LHCN-M2 (cell line): ENCODE measurements at regions not wholly inside any gene's neighbourhood (a gene's known extent, or its start where the extent isn't known, plus 50 kb on each side); places are given as distances from the start of the nearest gene placed in this dataset.

Source experiments
- DNase-seq: peaks from one replicate; pipeline ENCODE4 v3.0.0-alpha.2; 2012; ENCODE audit warnings: low read depth

GRCh38 chr9:116102596-116102995, 51.0 kb upstream of the PAPPA start:
- DNase-seq: no peak
